DOHH2 (cell line): ENCODE measurements at regions not wholly inside any gene's neighbourhood (a gene's known extent, or its start where the extent isn't known, plus 50 kb on each side); places are given as distances from the start of the nearest gene placed in this dataset.

ENCODE experiments used
- H3F3A ChIP-seq: fragments of 200-600 bp; sonication (generic), shearing (Covaris generic); 2 replicates; pipeline ENCODE4 v1.6.0; 2016; ENCODE audit warnings: antibody characterized with exemption, mild to moderate bottlenecking; ENCODE audit not compliant: control insufficient read depth, insufficient read depth
- H3K27ac ChIP-seq: fragments of 200-600 bp; sonication (generic); 2 replicates; pipeline ENCODE4 v1.5.1; 2014; ENCODE audit warnings: low read depth, mild to moderate bottlenecking, low read length, moderate library complexity
- H3K27me3 ChIP-seq: fragments of 200-600 bp; sonication (generic); 2 replicates; pipeline ENCODE4 v1.6.1; 2014; ENCODE audit warnings: mild to moderate bottlenecking, low read length, mixed read lengths; ENCODE audit not compliant: control insufficient read depth
- H3K36me3 ChIP-seq: fragments of 200-600 bp; sonication (generic); 2 replicates; pipeline ENCODE4 v1.6.1; 2014; ENCODE audit warnings: mild to moderate bottlenecking, low read length, moderate library complexity, mixed read lengths; ENCODE audit not compliant: control insufficient read depth
- H3K4me1 ChIP-seq: fragments of 200-600 bp; sonication (generic); 2 replicates; pipeline ENCODE4 v1.6.1; 2014; ENCODE audit warnings: mild to moderate bottlenecking, low read length, mixed read lengths; ENCODE audit not compliant: control insufficient read depth
- H3K4me2 ChIP-seq: fragments of 200-600 bp; sonication (generic); 2 replicates; pipeline ENCODE4 v1.6.0; 2014; ENCODE audit warnings: mild to moderate bottlenecking, low read length, moderate library complexity
- H3K4me3 ChIP-seq: fragments of 200-600 bp; sonication (generic); 2 replicates; pipeline ENCODE4 v1.5.1; 2014; ENCODE audit warnings: mild to moderate bottlenecking, low read length, mixed read lengths
- H3K79me2 ChIP-seq: fragments of 200-600 bp; sonication (generic); 2 replicates; pipeline ENCODE4 v1.6.1; 2014; ENCODE audit warnings: mild to moderate bottlenecking, low read length, mixed read lengths; ENCODE audit not compliant: control insufficient read depth
- H3K9me2 ChIP-seq: fragments of 200-600 bp; sonication (generic); replicated peaks from 2 replicates; pipeline ENCODE4 v1.6.1; 2014; ENCODE audit warnings: mild to moderate bottlenecking, low read length, mixed read lengths; ENCODE audit not compliant: control insufficient read depth
- H3K9me3 ChIP-seq: fragments of 200-600 bp; sonication (generic); 2 replicates; pipeline ENCODE4 v1.6.1; 2014; ENCODE audit warnings: antibody characterized with exemption, low read length, mixed read lengths; ENCODE audit not compliant: control insufficient read depth, insufficient read depth
- H4K20me1 ChIP-seq: fragments of 200-600 bp; sonication (generic); 2 replicates; pipeline ENCODE4 v1.6.0; 2014; ENCODE audit warnings: low read depth, mild to moderate bottlenecking, antibody characterized with exemption, low read length, moderate library complexity; ENCODE audit not compliant: control insufficient read depth, insufficient read depth
- CTCF ChIP-seq: fragments of 200-600 bp; sonication (generic); IDR thresholded peaks from one replicate; pipeline ENCODE4 v1.5.1; 2014; ENCODE audit warnings: antibody characterized with exemption, mild to moderate bottlenecking, low read depth, low read length; ENCODE audit not compliant: poor library complexity, severe bottlenecking
- EZH2phosphoT487 ChIP-seq: fragments of 200-600 bp; sonication (generic); IDR thresholded peaks from 2 replicates; pipeline ENCODE4 v1.6.1; 2017; ENCODE audit warnings: borderline replicate concordance, mild to moderate bottlenecking, antibody characterized with exemption, low read length, moderate library complexity, mixed read lengths

GRCh38 chr2:54054774-54055173 is 60.6 kb upstream of the ACYP2 start:
- peaks cover 10% of the 10 kb centered on the region; the same call in 1 of the 2 replicates for H3F3A ChIP-seq
- H3K4me1 ChIP-seq = peaks cover 28% of the 10 kb centered on the region
- H3K36me3 ChIP-seq = no peaks in the 10 kb centered on the region
- no peaks in the 10 kb centered on the region for H3K27me3 ChIP-seq
- no peaks in the 10 kb centered on the region; the same call in 1 of the 2 replicates for H3K9me3 ChIP-seq
- H3K4me2 ChIP-seq = no peak overlapping the region
- no peak for TF ChIP-seq EZH2phosphoT487
- TF ChIP-seq CTCF = no peak
- no peaks in the 10 kb centered on the region for H4K20me1 ChIP-seq
- H3K9me2 ChIP-seq = no peaks in the 10 kb centered on the region
- H3K4me3 ChIP-seq = no peak overlapping the region
- H3K79me2 ChIP-seq = no peaks in the 10 kb centered on the region
- no peak overlapping the region for H3K27ac ChIP-seq

- Histone ChIP-seq H4K20me1 (no peaks in the 10 kb centered on the region), H3K4me1 (peaks cover 28% of the 10 kb centered on the region), H3F3A (peaks cover 10% of the 10 kb centered on the region; the same call in 1 of the 2 replicates), H3K9me2 (no peaks in the 10 kb centered on the region), H3K36me3 (no peaks in the 10 kb centered on the region), H3K4me3 (peak overlapping the region; percentile 23; the same call in 1 of the 2 replicates), H3K4me2 (peak overlapping the region; percentile 51), H3K27me3 (no peaks in the 10 kb centered on the region), H3K27ac (peak overlapping the region; percentile 33; the same call in 1 of the 2 replicates), H3K79me2 (no peaks in the 10 kb centered on the region), H3K9me3 (no peaks in the 10 kb centered on the region; the same call in 1 of the 2 replicates)
- no peak for TF ChIP-seq CTCF
- no peak for TF ChIP-seq EZH2phosphoT487
These were observed 61.1 kb upstream of the ACYP2 start for GRCh38 chr2:54054271-54054670.

- no peaks in the 10 kb centered on the region for H3K79me2 ChIP-seq
- H3K36me3 ChIP-seq = no peaks in the 10 kb centered on the region
- no peaks in the 10 kb centered on the region for H3K27me3 ChIP-seq
- peaks cover 28% of the 10 kb centered on the region for H3K4me1 ChIP-seq
- H4K20me1 ChIP-seq = no peaks in the 10 kb centered on the region
- TF ChIP-seq CTCF (no peak), EZH2phosphoT487 (no peak)
- H3K4me2 ChIP-seq = peak overlapping the region; percentile 51
- peak overlapping the region; percentile 23 for H3K4me3 ChIP-seq
- H3K27ac ChIP-seq = peak overlapping the region; percentile 33
- H3K9me3 ChIP-seq = no peaks in the 10 kb centered on the region; the same call in 1 of the 2 replicates
- H3F3A ChIP-seq = peaks cover 10% of the 10 kb centered on the region; the same call in 1 of the 2 replicates
- no peaks in the 10 kb centered on the region for H3K9me2 ChIP-seq
These were observed 61.6 kb upstream of the ACYP2 start for GRCh38 chr2:54053830-54054229.
